NCI-H1694 (cell line): ENCODE measurements at regions not wholly inside any gene's neighbourhood (a gene's known extent, or its start where the extent isn't known, plus 50 kb on each side); places are given as distances from the start of the nearest gene placed in this dataset.

Experiments used
- DNase-seq: peaks from one replicate; lab custom pipeline; 2025; lab: John Stamatoyannopoulos, UW

DNA sequence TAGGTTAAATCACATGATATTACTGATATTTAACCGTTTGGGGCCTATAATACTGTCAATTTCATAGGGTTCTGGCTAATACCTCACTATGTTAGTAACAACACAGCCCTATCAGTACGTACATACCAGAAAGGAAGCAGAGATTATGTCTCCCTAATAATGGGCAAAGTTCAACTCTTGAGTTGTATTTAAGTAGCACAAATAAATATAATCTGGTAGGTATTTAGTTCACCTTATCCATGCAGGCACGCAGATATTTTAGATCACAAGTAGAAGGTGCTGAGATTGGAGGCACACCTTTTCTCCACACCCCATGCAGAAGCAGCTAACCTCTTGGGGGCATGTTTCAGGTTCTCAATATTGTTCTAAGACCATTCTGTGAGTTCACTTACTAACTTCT lies 118.9 kb downstream of the IRS1 start:
- DNase-seq, result no peak

DNA sequence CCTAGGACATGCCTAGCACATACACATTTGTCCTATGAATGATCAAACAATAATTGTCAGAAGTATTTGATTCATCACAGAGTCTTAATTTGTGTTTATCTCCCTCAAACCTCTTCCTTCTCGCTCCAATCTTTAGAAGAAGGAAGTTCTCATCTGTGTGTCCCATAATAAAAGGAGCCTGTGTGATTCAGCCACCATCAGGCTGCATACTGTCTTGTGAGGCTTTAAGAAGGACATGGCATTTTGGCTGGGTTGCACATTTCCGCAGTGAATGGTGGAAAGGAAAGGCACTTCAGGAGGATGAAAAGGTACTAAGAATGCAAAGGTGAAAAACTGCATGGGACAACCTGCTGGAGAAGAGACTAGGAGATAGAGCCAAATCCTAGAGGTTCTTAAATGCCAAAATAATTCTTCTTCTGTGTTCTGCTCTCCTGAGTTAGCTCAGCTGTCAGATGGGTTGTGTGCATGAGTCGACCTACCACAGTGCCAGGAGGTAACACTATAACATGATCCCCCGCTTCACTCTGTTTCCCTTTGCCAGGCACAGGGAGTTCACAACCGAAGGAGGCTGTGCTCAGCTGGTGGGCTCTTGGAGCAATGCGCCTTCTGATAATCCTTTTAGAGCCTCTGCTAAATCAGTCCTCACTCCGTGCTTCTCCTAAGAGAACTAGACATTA lies 120.1 kb downstream of the IRS1 start:
- DNase-seq, result no peak

- DNase-seq, result no peak
Measured at GRCh38 chr2:226678422-226678821, 121.2 kb downstream of the IRS1 start.

DNA sequence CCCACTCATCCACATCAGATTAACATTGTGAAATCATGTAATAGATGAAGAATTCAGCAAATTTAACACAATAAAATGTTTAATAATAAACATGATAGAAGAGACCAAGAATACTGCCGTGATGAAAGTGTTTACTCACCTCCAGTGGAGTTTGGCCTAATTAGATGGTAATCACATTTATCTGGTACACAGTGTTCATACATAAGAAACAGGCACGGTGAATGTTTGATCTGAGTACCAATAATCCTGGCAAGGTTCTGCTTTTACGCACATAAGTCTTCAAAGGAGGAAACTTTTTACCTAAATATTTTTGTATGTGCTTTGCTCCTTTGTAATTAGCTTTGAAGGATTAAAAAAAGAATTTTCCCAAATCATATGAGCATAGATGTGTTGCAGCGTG lies 122.5 kb downstream of the IRS1 start:
- no peak for DNase-seq

DNA sequence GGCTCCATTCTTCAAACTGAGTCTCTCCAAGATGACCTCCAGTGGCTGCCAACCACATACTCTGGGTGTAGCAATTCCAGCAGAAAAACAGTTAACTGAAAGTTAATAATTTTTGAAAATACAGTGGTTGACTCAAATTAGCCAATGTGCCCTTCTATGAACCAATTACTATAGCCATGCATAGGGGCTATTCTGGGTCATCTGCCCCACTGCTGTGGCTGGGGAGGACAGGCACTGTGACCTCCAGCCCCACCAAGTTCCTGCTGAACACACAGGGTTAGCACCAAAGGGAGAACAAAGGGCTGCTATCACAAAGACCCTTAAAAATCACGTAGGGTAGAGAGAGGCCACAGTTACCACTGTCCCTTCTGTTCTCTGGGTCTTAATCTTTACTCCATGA lies 123.0 kb downstream of the IRS1 start:
- no peak for DNase-seq

GRCh38 chr2:226674123-226674522 lies 125.5 kb downstream of the IRS1 start:
- no peak for DNase-seq

DNA sequence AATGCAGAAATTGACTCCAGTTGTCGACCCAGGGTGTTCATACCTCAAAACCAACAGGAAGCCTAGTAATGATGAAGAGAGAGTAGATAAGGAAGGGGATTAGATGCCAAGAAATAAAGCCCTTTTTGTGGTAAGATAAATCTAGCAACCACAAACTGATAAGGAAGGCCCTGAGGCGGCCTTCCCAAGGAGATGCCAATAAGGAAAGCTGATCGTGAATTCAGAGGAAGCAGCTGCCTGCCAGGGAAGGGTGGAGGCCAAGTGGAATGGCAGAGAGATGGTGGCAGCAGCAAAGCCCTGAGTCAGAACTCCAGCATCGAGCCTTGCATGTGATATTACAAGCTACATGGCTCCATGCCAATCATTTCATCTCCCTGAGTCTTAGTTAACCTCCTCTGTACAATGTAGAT lies 126.3 kb downstream of the IRS1 start:
- DNase-seq, result no peak

- no peak for DNase-seq
Measured at GRCh38 chr2:226671141-226671676, 128.4 kb downstream of the IRS1 start.

- DNase-seq, result no peak
Measured at GRCh38 chr2:226669905-226670304, 129.7 kb downstream of the IRS1 start.

- no peak for DNase-seq
Measured at GRCh38 chr2:226669249-226669648, 130.4 kb downstream of the IRS1 start.

DNA sequence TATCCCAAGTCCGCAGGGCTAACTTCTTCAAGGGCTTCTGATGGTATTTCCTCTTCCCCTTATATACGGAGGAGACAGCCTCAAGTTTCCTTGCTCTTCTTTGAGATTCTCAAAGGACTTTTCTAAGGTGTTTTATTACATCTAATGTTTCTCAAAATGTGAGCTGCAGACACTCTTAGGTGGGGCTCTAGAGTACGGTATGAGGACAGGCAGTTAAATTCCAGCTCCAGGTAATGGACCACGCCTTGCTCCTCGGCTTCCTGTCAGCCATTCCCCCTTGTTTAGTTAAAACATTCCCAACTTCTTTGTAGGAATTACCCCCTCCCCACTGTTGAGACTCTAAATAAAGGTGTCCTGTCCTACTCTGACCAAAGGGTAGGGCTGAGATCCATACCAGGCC lies 131.9 kb downstream of the IRS1 start:
- DNase-seq, result no peak

DNA sequence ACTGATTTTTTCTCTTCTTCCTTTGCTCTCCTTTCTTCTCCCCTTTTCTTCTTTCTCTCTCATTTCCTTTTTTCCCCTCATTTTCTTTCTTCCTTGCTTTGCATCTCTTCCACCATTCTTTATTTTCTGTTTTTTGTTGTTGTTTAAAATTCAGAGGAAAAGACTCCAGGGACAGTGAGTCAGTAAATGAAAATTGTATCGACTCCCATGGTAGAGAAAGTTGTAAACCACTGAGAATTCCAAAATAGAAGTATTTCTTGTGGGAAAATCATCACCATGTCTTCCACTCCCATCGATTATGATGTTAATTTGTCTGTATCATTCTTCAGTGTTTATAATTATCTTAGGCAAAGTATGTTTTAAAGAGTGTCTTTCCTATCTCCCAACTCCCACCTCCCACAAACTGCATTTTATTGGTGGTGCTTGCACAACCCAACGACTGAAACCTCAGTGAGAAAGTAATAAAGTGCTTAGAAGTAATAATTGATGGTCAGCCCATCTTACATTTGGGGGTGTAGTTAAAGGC lies 134.3 kb downstream of the IRS1 start:
- DNase-seq, result no peak

- DNase-seq, result no peak
Measured at GRCh38 chr2:226664661-226665060, 135.0 kb downstream of the IRS1 start.

GRCh38 chr2:226664140-226664539 lies 135.5 kb downstream of the IRS1 start:
- no peak for DNase-seq

DNA sequence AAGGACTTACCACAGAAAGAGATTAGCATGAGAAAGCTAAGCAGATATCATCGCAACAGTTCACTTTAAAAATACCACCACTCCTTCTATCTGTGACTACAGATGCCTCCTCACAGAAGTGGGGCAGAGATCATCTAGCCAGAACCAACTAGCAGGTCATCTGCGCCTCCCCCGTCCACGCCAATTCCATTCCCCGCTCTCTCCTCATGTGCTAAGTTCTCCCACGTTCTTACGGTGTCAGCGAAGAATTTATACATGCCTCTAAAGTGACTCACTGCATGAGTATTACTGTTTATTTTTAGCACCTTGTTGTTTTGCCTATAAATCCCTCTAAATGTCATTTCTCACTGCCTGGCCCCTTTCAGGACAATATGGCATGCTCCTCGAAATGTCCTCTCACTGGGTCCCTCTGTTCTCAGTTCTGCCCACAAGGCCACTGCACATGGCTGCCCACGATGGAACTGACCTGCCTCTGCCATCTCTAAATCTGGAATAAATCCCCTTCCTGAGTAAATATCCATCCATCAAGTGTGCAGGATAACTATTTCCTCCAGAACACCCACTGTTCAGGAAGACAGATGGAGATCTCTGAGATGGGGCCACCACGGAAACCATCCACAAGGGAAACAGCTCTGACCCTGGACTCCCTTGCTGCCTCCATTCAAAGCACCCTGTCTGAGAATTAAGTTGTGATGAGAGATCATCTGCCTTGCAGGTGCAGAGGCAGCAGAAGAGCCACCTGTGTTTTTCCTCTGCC lies 137.7 kb downstream of the IRS1 start:
- DNase-seq, result no peak

DNA sequence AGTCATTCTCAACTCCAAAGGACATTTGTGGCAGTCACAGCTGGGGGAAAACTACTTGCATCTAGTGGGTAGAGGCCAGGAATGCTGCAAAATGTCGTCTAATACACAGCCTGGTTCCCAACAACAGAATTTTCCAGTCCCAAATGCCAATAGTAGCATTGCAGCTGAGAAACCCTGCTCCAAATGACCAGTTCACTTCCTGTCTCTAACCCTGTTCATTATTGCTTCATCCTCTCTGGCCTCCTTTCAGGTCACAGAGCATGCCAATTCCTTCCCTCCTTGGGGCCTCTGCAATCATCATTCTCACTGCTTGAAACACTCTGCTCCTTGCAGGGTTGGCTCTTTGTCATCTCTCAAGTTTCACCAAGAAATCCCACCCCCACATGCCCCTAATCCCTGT lies 139.1 kb downstream of the IRS1 start:
- DNase-seq, result no peak

- no peak for DNase-seq
Measured at GRCh38 chr2:226660124-226660523, 139.5 kb downstream of the IRS1 start.

- DNase-seq, result no peak
Measured at GRCh38 chr2:226659410-226659809, 140.2 kb downstream of the IRS1 start.

- DNase-seq, result no peak
Measured at GRCh38 chr2:226658555-226658954, 141.1 kb downstream of the IRS1 start.

GRCh38 chr2:226657340-226658053 lies 142.1 kb downstream of the IRS1 start:
- no peak for DNase-seq

- DNase-seq, result no peak
Measured at GRCh38 chr2:226656367-226656766, 143.3 kb downstream of the IRS1 start.

DNA sequence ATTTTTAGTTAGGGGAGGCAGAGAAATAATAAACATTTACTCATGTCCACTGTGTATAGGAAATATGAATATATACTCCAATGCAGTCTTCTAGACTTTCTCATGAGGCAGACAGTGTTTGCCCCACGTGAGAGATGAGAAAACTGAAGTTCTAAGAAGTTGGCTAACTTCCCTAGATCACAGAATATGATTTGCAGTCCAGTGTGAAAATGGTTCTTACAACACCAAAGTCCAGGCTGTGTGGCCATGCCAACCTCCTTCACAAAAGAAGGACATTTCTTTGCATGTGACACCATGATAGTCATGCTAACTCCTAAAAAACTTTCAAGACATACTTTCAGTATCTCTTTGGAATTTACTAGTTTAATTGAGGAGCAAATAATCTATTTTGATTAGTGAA lies 143.7 kb downstream of the IRS1 start:
- DNase-seq, result no peak
